Caki2 (cell line): ENCODE measurements at regions not wholly inside any gene's neighbourhood (a gene's known extent, or its start where the extent isn't known, plus 50 kb on each side); places are given as distances from the start of the nearest gene placed in this dataset.
"Not testable (repeated sequence)": the region's sequence is repeated elsewhere in the genome, so short reads cannot be mapped to it uniquely, and the experiment has no call there.

Experiments used
- DNase-seq: peaks from one replicate; pipeline ENCODE4 v3.0.0-alpha.2; 2015; ENCODE audit warnings: low read depth
- in situ Hi-C: cut with HindIII; loops from 2 replicates; pipeline ENCODE4 v1.10.0; 2016; ENCODE audit warnings: low sequenced_read_pairs, low pct_unique_long_range_greater_than_20kb, mixed read lengths

DNA sequence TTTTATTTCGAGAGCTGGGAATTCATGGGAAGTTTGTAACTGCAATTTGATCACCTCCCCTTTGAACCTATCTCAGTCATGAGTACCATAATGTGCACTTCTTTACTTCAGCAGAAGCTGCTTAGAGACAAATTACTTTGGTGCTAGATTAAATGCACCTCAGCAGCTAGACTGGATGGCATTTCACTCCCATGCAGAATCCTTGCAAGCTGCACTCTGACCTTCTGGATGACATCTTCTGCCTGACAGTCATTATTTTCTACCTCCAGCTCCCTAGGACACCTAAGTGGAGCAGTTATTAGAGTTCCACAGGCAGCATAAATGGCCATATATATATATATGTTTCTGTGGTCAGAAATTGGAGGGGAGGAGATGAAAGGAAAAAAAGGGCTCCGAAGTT lies 366.0 kb upstream of the TMPRSS15 start:
- no peak for DNase-seq
- in situ Hi-C loops: no loop called here

DNA sequence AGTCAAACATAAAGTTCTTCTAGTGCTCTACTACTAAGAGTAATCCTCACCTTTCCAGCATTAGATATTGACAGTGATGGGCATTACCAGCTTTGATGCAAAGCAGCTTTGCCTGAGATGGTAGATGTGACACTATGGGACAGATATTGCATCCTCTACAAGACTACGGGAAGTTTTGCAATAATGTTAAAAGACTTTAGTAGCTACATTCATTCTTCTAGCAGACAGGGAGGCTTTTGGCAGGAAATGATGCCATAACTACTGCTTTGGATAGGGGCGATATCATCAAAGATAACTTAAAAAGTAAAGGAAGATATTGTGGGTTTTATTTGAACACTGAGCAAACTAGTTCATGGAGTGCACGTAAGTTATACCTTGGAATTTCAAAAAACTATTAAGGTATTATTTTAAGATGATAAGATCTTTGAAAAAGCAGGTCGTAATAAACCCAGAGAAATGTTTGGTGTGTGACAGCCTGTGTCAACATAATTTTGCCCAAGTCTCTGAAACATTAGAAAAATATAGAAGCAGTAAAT lies 368.3 kb upstream of the TMPRSS15 start:
- in situ Hi-C loops: no loop called here
- peak; percentile 4 for DNase-seq

DNA sequence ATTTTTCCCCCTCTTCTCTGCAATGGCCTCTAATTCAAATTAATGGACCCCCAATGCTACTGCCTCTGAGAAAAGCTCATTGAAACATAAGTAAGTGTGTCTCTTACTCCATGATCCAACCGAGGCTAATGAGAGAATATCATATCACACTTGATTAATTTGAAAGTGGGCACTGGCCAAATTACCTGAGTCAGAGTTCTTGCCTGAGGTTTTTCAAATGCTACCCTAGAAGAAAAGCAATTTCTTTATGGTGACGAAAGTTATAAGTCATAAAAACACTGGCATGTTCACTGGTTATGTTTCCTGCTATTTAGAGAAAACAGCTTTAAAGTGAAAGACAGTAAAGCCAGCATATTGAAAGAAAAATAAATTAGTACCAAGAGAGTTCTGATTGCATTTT lies 368.8 kb upstream of the TMPRSS15 start:
- in situ Hi-C loops: no loop called here
- peak; percentile 55 for DNase-seq

DNA sequence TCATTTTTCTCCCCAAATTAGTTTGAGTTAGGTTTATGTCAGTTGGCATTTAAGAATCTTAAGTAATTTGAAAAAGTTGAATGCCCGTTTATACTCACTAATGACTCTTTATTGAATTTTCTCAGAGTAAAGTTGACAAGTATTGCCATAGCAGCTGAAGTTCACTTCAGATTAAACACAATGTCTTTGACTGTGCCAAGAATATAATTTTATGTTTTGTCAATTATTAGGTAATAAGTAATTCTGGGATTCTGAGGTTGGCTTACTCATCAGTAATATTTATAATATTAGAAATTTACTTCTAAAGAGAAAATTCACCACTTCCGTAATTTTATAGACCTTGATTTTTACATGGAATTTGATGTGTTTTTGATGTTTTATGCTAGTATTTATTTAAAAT lies 369.3 kb upstream of the TMPRSS15 start:
- no peak for DNase-seq

DNA sequence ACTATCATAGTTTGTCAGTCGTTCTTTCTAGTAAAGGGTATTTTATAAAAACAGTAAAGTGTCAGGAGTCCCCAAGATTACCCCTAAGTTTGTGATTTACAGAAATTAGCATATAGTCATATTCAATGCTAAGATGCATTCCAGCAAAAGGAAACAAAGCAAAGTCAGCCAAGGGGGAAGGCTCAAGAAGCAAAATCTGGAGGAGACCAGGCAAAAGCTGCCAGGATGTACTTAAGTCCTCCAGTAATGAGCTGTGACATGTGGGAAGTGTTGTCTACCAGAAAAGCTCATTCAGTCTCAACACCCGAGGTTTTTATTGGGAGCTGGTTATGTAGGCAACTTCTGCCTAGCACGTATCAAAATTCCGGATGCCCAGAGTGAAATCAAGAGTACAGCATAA lies 373.4 kb upstream of the TMPRSS15 start:
- no peak for DNase-seq
- in situ Hi-C loops: no loop called here

More for the DNA sequence above, 369.3 kb upstream of the TMPRSS15 start:
- in situ Hi-C loops: no loop called here

DNA sequence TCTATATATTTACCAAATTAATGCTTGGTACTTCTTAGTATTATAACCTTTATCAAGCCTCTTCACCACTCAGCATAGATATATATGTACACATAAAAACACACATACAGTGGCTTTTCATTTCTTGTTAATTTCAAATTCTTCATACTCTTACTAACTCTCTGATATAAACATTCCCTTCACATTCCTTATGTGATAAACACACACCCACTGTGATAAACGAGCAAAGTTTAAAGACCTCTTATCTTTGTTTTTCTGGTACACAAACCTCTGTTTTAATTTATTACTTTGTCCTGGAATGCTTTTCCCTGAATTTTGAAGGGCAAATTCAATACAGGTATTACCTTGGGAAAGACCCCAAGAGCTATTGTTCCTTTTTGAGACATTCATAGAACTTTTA lies 379.1 kb upstream of the TMPRSS15 start:
- DNase-seq: no peak
- in situ Hi-C loops: no loop called here

DNA sequence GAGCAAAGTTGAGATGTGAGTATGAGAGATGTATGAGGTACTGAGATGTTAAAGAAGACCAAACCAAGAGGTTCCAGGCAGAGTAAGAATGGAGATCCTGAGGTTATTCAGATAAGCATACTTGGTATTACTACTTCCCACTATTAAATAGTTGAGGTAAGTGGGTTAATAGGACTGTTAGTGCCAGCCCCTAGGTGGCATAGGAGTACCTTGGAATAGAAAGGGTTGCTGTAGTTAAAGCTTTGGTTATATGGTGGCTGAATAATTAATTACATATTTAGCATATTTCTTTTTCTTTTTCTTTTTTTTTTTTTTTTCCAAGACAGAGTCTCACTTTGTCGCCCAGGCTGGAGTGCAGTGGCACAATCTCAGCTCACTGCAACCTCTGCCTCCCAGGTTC lies 397.9 kb upstream of the TMPRSS15 start:
- DNase-seq: peak; percentile 15
- in situ Hi-C loops: no loop called here

DNA sequence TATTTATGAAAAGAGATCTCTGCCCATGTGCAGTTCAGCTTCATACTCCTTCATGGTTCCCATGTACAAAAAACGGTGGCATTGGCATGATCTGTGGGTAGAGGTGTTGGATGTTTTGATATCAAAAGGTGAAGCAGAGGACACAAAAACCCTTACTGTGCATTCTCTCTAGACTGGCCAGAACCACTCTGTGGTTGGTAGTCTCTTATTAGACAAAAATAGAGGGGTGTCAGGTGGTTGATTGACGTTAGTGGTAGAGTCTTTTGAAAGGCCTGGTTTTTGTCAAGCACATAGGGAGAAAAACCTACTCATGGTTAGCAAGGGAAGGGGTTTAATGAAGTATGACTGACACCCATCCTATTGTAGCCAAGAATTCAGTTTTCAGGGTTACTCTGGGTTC lies 400.0 kb upstream of the TMPRSS15 start:
- in situ Hi-C loops: no loop called here
- DNase-seq: no peak

DNA sequence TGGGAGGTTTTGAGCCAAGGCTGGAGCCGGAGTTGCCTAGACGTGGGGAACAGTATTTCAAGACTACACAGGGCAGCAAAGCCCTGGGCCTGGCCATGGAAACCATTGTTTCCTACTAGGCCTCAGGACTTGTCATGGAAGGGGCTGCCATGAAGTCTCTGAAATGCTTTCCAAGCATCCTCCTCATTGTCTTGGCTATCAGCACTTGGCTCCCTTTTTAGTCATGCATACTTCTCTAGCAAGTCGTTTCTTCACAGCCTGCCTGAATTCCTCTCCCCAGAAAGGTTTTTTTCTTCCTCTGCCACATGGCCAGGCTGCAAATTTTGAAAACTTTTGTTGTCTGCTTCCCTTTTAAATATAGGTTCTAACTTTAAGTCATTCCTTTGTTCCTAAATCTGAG lies 406.6 kb upstream of the TMPRSS15 start:
- DNase-seq: no peak
- in situ Hi-C loops: no loop called here

DNA sequence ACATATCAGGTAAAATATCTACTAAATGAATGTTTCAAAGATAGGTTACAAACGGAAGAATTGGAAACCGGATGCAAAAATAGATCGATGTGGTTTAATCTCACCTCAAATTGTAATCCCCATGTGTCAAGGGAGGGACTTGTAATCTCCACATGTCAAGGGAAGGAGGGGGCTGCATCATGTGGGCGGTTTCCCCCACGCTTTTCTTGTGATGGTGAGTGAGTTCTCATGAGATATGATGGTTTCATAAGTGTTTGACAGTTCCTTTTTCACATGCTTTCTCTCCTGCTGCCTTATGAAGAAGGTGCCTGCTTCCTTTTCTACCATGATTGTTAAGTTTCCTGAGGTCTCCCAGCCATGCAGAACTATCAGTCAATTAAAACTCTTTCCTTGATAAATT lies 408.7 kb upstream of the TMPRSS15 start:
- in situ Hi-C loops: no loop called here
- DNase-seq: no peak

DNA sequence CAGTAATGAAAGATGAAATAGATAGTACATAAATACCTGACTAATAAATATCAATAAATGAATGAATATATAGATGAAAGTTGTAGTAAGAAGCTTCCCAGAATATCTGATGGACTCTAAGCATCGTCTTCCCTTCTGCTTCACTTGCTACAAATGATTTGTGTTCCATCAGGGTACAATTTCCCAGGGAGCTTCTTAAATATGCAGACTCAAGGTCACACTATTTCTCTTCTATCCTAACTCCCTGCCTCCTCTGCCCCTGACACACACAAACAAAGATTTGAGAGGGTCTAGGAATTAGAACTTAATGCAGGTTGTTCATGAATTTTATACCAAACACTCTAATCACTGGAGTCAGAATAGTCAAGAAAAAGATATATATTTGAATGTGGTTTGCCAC lies 415.9 kb upstream of the TMPRSS15 start:
- in situ Hi-C loops: no loop called here
- no peak for DNase-seq

DNA sequence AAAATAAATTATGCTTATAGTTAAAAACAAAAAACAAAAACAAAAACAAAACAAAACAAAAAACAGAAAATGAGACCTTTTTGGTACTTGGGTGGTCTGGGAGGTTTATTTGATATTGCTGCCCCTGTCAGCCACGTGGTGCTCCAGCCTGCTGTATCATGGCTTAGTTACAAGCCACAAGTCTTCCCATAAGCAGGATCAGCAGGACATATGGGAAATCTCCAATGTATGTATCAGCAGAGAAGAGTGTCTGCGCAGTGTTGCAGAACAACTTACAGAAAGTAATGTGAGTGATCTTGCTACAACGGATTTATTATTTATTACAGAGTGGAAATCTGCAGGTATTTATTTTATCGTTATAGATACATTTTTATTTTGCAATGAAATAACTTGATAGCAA lies 423.0 kb upstream of the TMPRSS15 start:
- no peak for DNase-seq
- in situ Hi-C loops: no loop called here

DNA sequence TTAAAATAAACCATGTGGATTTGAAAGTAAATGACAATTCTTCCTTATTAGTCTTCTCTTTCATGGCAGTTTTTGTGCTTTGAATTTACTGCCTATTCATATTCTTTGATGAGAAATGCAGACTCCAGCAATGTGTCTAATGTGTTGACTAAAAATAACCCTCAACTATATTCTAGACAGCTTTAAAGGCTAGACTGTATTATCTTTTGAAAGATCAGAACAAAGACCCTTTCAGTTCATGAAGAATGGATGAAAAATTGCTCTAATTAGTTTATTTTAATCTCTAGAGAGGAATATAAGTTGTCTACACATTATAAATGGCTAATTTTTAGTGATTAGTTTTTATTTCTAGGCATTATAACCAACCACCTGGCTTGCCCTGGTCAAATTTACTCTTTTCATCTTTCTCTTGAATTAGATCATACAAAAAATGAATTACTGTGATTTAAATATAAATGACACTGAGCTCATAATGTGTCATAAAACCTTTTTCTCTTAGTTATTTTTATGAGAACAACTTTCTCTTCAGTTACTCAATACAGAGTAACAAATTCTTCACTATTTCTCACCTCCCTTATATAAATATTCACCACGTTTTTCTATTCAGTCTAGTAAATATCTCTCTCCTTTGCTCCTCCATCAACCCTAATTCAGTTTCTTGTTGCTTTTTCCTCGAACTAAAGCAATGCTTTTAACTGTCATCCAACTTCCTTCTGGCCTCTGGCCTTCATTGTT lies 428.5 kb upstream of the TMPRSS15 start:
- DNase-seq: no peak
- in situ Hi-C loops: no loop called here

DNA sequence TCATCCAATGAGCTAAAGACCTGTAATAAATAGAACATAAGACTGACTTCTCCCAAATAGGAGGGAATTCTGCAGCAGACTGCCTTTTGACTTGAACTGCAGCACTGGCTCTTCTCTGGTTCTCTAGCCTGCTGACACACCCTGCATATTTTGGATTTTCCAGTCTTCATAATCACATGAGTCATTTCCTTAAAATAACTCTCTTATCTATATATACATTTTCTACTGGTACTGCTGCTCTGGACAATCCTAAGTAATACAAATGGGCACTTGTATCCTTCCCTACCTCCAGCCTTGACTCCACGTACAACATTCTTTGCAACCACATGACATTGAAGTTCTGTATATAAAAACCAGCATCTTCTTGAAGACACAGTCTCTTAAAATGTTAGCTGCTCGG lies 429.4 kb upstream of the TMPRSS15 start:
- peak; percentile 68 for DNase-seq
- in situ Hi-C loops: no loop called here

DNA sequence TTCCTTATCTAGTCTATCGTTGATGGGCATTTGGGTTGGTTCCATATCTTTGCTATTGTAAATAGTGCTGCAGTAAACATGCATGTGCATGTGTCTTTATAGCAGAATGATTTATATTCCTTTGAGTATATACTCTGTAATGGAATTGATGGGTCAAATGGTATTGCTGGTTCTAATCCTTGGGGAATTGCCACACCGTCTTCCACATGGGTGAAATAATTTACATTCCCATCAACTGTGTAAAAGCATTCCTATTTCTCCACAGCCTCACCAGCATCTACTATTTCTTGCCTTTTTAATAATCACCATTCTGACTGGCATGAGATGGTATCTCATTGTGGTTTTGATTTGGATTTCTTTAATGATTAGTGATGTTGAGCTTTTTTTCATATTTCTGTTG lies 430.5 kb upstream of the TMPRSS15 start:
- in situ Hi-C loops, DNase-seq: not testable (repeated sequence)

DNA sequence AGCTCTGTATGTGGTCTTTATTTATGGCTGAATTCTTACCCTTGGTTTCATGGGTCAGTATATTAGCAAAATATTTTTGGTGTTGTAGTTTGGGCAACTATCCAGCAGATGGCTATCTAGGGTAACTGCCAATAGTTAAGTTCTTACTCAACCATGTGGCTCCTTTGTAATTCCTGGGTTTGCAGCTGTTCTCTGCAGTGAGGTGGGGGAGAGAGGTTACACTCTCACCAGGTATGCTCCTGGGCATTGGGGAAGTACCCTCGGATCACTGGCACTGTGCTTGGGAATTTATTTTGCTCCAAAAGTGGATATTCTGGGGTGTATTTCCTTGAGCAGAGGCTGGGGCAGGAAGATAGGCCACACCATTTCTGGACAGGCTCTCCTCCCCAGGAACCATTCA lies 436.7 kb upstream of the TMPRSS15 start:
- peak; percentile 7 for DNase-seq
- in situ Hi-C loops: no loop called here

DNA sequence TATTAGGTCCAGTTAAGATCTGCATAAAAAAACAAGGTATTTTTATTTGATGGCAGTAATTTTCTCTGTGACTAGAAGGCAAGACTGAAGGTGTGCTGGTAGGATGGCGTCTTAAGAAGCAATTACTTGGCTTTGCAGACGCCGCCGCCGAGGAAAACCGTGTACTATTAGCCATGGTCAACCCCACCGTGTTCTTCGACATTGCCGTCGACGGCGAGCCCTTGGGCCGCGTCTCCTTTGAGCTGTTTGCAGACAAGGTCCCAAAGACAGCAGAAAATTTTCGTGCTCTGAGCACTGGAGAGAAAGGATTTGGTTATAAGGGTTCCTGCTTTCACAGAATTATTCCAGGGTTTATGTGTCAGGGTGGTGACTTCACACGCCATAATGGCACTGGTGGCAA lies 454.0 kb upstream of the TMPRSS15 start:
- in situ Hi-C loops, DNase-seq: not testable (repeated sequence)

DNA sequence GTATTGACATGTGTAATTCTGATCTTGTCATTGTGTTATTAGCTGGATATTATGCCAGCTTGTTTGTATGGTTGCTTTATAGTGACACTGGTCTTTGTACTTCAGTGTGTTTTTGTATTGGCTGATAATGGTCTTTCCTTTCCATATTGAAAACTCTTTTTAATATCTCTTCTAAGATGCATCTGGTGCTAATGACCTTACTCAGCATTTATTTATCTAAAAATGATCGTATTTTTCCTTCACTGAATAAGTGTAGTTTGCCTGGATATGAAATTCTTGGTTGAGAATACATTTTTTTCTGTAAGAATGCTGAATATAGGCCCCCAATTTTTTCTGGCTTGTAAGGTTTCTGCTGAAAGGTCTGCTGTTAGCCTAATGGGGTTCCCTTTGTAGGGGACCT lies 465.5 kb upstream of the TMPRSS15 start:
- in situ Hi-C loops: no loop called here
- no peak for DNase-seq

DNA sequence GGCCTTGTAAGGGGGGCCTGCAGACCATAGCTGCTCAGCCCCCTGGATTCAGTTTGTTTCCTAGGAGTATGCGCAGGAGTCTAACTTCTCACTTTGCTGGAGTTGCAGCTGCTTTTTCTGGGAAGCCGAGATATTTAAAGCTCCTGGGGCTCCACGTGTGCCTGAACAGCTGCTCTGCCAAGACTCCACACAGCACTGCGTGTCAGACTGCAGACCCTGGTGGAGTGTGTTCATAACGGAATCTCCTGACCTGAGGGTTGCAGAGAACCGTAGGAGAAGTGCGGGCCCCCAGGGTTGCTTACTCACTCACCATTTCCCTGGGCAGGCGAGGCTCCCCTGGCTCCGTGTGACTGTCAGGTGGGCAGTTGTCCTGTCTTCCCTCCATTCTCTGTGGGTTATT lies 474.3 kb upstream of the TMPRSS15 start:
- DNase-seq: no peak
- in situ Hi-C loops: no loop called here

DNA sequence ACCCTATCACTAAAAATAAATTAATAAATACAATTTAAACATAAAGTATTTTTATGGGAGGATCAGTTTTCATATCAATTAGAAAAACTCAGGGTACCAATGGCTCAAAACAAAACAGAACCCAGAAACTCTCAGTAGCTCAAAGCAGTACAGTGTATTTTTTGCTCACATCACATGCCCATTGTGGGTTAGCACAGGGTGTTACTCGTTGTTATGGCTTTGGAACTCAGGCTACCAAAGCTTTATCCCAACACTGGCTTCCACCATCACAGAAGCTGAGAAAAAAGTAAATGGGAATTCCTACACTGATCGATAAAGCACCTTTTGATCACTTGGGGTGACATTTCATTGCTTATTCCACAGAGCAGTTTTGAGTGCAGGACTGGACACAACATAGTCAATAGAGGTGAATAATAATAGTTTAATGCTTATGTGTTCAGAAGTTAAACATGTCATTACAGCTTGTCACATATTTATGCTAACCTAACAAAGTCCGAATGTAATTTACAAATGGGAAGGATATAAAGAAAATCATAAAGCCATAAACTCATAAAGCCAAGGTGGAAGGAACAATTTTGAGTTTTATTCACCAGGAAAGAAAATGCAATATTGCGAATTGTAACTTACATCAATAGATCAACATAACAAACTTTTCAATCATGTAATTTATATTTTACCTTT lies 484.5 kb upstream of the TMPRSS15 start:
- in situ Hi-C loops: no loop called here
- no peak for DNase-seq
